ENCODE measurements at regions not wholly inside any gene's neighbourhood (a gene's known extent, or its start where the extent isn't known, plus 50 kb on each side); places are given as distances from the start of the nearest gene placed in this dataset.

DNA sequence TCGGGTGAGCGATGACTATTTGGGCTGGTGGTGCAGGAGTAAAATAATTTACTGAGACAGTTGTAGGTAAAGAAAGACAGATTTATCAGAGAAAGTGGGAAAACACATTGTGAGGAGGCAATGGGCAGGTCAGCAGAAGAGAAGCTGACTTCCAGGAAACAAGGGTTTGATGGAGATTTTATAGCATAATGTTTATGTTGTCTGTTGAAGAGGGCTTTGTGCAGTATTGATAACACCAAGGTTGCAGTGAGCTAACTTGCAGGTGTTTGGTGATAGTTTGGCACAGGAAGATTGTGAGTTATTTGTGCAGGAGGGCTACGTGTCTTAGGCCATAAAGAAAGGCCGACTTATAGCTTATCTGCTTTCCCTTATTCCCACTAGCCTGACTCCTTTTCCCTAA lies 72.2 kb downstream of the DHRS2 start:
- TF ChIP-seq, protein P1, sequence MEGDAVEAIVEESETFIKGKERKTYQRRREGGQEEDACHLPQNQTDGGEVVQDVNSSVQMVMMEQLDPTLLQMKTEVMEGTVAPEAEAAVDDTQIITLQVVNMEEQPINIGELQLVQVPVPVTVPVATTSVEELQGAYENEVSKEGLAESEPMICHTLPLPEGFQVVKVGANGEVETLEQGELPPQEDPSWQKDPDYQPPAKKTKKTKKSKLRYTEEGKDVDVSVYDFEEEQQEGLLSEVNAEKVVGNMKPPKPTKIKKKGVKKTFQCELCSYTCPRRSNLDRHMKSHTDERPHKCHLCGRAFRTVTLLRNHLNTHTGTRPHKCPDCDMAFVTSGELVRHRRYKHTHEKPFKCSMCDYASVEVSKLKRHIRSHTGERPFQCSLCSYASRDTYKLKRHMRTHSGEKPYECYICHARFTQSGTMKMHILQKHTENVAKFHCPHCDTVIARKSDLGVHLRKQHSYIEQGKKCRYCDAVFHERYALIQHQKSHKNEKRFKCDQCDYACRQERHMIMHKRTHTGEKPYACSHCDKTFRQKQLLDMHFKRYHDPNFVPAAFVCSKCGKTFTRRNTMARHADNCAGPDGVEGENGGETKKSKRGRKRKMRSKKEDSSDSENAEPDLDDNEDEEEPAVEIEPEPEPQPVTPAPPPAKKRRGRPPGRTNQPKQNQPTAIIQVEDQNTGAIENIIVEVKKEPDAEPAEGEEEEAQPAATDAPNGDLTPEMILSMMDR (conservative IDR thresholded peaks at IDR 0.05) = no peak
- H3K27ac ChIP-seq = no peak overlapping the region

DNA sequence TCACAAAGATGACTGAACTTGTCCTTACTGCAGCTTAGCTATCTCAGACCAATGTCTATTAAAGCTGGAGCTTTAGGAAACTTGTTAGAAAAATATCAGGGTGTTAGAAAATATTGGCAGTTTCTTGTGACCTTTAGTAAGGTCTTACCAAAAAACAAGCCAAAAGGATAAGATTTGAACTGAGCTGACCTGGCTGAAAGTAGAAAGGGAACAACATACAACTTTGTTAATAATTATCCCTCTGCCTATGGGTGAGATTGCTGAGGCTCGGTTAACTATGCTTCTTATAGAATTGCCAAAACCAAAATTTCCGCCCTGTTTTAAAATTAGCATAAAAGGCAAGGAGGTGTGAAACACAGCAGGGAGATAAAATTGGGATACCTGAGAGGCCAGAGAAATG lies 73.8 kb downstream of the DHRS2 start:
- H3K27ac ChIP-seq = no peak overlapping the region
- TF ChIP-seq, protein P1 (conservative IDR thresholded peaks at IDR 0.05) = no peak

DNA sequence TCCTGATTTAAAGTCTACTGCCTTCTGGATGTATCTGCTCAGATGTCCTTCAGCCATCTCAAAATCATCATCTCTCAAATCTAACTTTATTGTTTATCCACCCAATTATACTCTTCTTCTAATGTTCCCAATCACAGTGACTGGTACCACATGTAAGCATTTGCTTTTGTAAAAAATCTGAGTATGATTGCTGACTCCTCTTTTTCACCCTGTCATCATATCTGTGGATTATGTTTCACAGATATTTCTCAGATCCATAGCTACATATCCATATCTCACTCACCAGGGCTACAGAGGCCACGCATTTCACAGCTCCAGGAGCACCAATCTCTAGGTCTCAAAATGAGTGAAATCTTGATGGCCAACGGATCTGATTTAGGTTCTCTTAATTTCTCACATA lies 76.1 kb downstream of the DHRS2 start:
- no peak overlapping the region for H3K27ac ChIP-seq

DNA sequence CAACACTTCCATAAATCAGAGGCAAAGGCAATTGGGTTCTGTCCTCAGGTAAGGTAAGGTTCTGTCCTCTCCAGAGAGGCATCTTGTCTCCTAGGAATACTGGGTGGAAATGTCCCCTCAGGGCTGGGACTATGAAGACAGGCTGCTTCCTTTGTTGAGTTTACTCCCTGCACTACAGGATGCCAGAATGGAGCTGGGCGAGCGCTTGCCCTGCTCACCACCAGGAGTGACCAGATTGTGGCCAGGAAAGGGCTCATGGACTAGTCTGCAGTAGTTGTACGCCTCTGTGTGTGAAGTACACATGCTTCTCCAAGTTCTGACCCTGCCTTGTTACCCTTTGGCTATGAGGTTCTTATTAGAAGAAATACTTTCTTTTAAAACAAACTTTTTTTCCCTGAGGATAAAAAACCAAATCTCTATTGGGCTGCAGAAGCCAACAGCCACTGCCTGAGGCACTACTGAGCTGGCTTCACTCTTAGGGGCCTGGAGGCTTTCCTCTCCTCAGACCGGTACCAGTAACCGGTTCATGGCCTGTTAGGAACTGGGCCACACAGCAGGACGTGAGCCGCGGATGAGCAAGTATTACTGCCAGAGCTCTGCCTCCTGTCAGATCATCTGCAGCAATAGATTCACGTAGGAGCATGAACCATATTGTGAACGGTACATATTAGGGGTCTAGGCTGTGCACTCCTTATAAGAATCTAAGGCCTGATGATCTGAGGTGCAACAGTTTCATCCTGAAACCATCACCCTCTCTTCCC lies 83.2 kb downstream of the DHRS2 start:
- H3K27ac ChIP-seq = no peak overlapping the region
- TF ChIP-seq, protein P1 (conservative IDR thresholded peaks at IDR 0.05) = no peak

More for the DNA sequence above, 76.1 kb downstream of the DHRS2 start:
- TF ChIP-seq, protein P1 (conservative IDR thresholded peaks at IDR 0.05) = no peak

DNA sequence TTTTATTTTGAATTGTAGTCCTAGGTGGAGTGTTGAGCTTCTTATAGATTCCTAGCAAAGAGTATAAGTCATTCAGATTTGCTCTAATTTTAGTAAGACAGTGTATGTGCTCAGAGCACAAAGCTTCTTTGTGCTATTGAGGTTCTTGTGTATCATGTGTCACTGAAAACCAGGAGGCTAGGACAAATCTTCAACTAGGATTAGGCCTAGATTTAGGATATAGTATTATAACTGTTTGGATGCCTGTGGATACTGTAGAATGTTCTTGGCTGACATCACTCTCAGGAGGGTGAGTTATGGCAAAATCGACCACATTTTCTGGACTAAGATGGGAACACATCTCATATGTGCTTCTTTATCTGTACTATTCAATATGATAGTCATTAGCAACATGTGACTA lies 86.5 kb downstream of the DHRS2 start:
- no peak overlapping the region for H3K27ac ChIP-seq
- TF ChIP-seq, protein P1 (conservative IDR thresholded peaks at IDR 0.05) = no peak

DNA sequence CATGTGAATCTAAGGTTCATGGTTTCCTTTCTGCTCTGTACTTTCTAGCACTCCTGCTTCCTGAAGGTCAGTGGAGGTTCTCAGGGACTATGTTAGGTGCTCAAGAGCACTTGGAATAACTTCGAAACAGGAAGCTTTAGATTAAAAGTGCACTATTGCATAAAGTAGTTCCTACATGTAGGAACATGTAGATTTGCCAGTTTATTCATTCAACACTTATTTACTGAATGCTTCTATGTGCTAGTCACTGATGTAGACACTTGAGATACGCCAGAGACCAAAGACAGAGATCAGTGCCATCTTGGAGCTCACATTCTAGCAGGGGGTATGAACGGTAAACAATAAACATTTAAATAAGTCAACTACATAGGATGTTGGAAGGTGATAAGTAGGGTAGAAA lies 87.7 kb downstream of the DHRS2 start:
- H3K27ac ChIP-seq = no peak overlapping the region
- TF ChIP-seq, protein P1 (conservative IDR thresholded peaks at IDR 0.05) = no peak

DNA sequence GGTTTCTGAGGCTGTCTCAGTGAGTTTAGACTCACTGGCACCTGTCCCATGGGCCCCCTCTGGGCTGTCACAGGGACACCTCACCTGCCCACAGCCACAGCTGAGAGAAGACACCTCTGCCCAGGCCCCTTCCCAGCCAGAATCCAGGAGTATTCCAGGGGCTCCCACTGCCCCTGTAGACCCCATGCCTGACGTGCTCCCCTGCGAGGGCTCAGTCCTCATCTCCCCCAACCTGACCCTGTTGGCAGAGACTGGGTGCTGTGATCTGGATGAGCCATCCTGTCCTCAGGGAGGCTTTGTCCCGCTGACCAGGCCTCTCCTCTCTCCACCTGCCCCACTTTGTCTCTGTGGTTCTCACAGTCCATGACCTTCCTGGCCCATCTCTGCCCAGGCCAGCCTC lies 89.4 kb downstream of the DHRS2 start:
- TF ChIP-seq, protein P1 (conservative IDR thresholded peaks at IDR 0.05) = no peak
- no peak overlapping the region for H3K27ac ChIP-seq

All from VCaP (cell line).